ENCODE measurements at regions not wholly inside any gene's neighbourhood (a gene's known extent, or its start where the extent isn't known, plus 50 kb on each side); places are given as distances from the start of the nearest gene placed in this dataset.

DNA sequence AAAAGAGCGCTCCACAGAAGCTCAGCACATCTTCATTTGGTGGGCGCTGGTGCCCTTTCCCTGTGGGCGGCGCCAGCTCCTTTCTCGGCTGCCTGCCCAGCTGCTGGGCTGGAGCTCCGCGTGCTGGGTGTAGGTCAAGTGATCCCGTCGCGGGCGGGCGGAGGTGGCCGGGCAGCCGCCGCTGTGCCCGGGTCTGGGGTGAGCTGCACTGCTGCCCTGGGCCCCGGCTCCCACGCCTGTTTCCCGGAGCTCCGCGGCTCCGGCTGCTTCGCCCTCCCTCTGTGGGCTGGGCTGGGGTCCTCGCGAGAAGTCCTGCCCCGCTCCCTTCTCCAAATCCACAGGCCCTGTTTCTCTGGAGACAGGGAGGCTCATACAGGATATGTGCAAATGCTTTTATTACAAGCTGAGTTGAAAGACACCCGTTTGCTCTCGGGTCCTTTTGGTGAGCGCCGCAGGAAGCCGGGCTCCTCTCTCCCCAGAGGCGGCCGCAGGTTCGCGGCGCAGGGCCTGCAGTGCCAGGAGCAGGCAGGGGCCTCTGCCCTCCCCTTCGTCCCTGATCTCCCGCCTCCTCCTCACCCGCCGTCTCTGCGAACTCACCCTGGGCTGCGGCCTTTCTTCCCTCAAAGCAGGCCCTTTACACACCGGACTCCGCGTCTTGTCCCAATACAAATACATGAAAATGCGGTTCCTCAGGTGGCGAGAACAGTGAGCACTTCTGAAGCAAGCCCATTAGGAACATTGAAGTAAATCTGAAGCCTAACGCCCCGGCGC, 67.8 kb upstream of the CAPRIN2 start:
- TF ChIP-seq, protein P1, sequence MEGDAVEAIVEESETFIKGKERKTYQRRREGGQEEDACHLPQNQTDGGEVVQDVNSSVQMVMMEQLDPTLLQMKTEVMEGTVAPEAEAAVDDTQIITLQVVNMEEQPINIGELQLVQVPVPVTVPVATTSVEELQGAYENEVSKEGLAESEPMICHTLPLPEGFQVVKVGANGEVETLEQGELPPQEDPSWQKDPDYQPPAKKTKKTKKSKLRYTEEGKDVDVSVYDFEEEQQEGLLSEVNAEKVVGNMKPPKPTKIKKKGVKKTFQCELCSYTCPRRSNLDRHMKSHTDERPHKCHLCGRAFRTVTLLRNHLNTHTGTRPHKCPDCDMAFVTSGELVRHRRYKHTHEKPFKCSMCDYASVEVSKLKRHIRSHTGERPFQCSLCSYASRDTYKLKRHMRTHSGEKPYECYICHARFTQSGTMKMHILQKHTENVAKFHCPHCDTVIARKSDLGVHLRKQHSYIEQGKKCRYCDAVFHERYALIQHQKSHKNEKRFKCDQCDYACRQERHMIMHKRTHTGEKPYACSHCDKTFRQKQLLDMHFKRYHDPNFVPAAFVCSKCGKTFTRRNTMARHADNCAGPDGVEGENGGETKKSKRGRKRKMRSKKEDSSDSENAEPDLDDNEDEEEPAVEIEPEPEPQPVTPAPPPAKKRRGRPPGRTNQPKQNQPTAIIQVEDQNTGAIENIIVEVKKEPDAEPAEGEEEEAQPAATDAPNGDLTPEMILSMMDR (conservative IDR thresholded peaks at IDR 0.05), result no peak
- H3K27ac ChIP-seq, result no peak overlapping the region

GRCh38 chr12:30820406-30820946, 65.7 kb upstream of the CAPRIN2 start:
- H3K27ac ChIP-seq, result peak overlapping the region; percentile 41
- TF ChIP-seq, protein P1 (conservative IDR thresholded peaks at IDR 0.05), result no peak

- TF ChIP-seq, protein P1 (conservative IDR thresholded peaks at IDR 0.05), result no peak
- no peak overlapping the region for H3K27ac ChIP-seq
These were observed 63.8 kb upstream of the CAPRIN2 start for GRCh38 chr12:30818562-30818961.

- no peak overlapping the region for H3K27ac ChIP-seq
- TF ChIP-seq, protein P1 (conservative IDR thresholded peaks at IDR 0.05), result no peak
These were observed 62.2 kb upstream of the CAPRIN2 start for GRCh38 chr12:30816742-30817465.

DNA sequence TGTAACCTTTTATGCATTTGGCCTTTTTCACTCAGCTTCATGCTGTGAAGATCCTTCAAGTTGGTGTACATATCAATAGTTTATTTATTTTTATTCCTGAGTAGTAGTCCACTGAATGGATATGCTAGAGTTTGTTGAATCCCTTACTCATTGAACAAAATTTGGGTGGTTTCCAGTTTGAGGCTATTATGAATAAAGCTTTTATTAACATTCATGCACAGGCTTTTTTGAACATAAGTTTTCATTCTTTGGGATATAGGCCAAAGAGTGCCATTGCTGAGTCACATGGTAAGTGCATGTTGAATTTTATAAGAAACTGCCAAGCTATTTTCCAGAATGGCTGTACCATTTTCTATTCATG, 59.5 kb upstream of the CAPRIN2 start:
- TF ChIP-seq, protein P1 (conservative IDR thresholded peaks at IDR 0.05), result no peak
- no peak overlapping the region for H3K27ac ChIP-seq

DNA sequence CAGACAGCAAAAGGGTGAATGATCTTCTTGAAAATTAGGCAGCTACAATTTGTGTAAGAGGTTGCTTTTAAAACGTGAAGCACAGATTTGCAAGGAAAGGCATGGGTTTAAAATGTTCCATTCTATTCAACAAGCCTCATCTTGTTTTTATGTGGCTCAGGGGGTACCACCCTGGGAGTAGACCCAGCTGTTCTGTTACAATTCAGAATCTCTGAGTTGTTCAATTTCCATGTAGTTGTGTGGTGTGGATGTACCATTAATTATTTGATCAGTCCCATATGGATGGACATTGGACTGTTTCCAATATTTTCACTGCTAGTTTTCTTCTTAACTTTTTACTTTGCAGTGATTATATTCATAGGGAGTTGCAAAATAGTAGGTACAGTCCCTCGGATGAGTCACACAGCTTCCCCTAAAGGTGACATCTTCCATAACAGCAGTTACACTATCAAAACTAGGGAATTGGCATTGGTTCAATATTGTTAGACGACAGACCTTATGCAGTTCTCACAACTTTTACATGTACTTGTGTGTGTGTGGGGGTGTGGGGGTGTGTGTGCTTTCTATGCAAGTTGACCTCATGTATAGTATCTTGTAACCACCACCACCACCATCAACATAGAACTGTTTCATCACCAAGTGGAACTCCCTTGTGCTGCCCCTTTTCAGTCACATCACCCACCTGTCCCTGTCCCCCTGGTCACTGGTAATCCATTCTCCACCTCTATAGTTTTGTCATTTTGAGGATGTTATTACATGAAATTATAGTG, 59.0 kb upstream of the CAPRIN2 start:
- no peak overlapping the region for H3K27ac ChIP-seq
- TF ChIP-seq, protein P1 (conservative IDR thresholded peaks at IDR 0.05), result no peak

GRCh38 chr12:30811966-30812365, 57.2 kb upstream of the CAPRIN2 start:
- no peak overlapping the region for H3K27ac ChIP-seq
- TF ChIP-seq, protein P1 (conservative IDR thresholded peaks at IDR 0.05), result no peak

All from VCaP (cell line).